ENCODE measurements at regions not wholly inside any gene's neighbourhood (a gene's known extent, or its start where the extent isn't known, plus 50 kb on each side); places are given as distances from the start of the nearest gene placed in this dataset.
A peak's percentile ranks its signal among the peaks of the same experiment; 100 is the strongest.
"Not testable (repeated sequence)": the region's sequence is repeated elsewhere in the genome, so short reads cannot be mapped to it uniquely, and the experiment has no call there.

GRCh38 chr6:137808191-137808590 is 58.9 kb upstream of the TNFAIP3 start:
- H3K27ac Mint-ChIP-seq: peak overlapping the region in 1 of 2 donors; percentile 69
- H3K36me3 Mint-ChIP-seq (ENCODE audit: insufficient read depth): peaks cover 6% of the 10 kb centered on the region
- no peak for ATAC-seq (replicated peaks)
- no peak overlapping the region for H3K4me3 Mint-ChIP-seq
- peaks cover 20 to 25% of the 10 kb centered on the region in 2 donors for H3K4me1 Mint-ChIP-seq (ENCODE audit: low read depth in 2 of 2)
- no peak for DNase-seq
- no peaks in the 10 kb centered on the region for H3K27me3 Mint-ChIP-seq
- H3K9me3 Mint-ChIP-seq: no peaks in the 10 kb centered on the region

GRCh38 chr6:137808836-137809315 is 58.2 kb upstream of the TNFAIP3 start:
- Mint-ChIP-seq H3K36me3 (ENCODE audit: insufficient read depth) (peaks cover 6% of the 10 kb centered on the region), H3K4me1 (ENCODE audit: low read depth in 2 of 2) (peaks cover 20 to 25% of the 10 kb centered on the region in 2 donors), H3K27me3 (no peaks in the 10 kb centered on the region), H3K4me3 (no peak overlapping the region), H3K9me3 (no peaks in the 10 kb centered on the region), H3K27ac (peak overlapping the region in 1 of 2 donors; percentile 69)
- ATAC-seq (replicated peaks): no peak
- DNase-seq: no peak

GRCh38 chr6:137809895-137810553 is 57.0 kb upstream of the TNFAIP3 start:
- Mint-ChIP-seq H3K4me1 (ENCODE audit: low read depth in 2 of 2) (peaks cover 20 to 25% of the 10 kb centered on the region in 2 donors), H3K4me3 (peak overlapping the region in 1 of 2 donors; percentile 49), H3K27ac (peak overlapping the region; percentile 76 to 91)
- H3K27me3 Mint-ChIP-seq; H3K9me3 Mint-ChIP-seq; ATAC-seq (replicated peaks); H3K36me3 Mint-ChIP-seq (ENCODE audit: insufficient read depth); DNase-seq: not testable (repeated sequence)

GRCh38 chr6:137810554-137811120 is 56.4 kb upstream of the TNFAIP3 start:
- H3K27ac Mint-ChIP-seq: peak overlapping the region; percentile 76 to 91
- ATAC-seq (replicated peaks) (no peak), DNase-seq (no peak)
- peaks cover 20 to 25% of the 10 kb centered on the region in 2 donors for H3K4me1 Mint-ChIP-seq (ENCODE audit: low read depth in 2 of 2)
- H3K4me3 Mint-ChIP-seq: peak overlapping the region; percentile 52 to 62
- no peaks in the 10 kb centered on the region for H3K9me3 Mint-ChIP-seq
- no peaks in the 10 kb centered on the region for H3K27me3 Mint-ChIP-seq
- peaks cover 10% of the 10 kb centered on the region for H3K36me3 Mint-ChIP-seq (ENCODE audit: insufficient read depth)

GRCh38 chr6:137811121-137811915 is 55.7 kb upstream of the TNFAIP3 start:
- Mint-ChIP-seq H3K36me3 (ENCODE audit: insufficient read depth) (peaks cover 17% of the 10 kb centered on the region), H3K4me3 (peak overlapping the region; percentile 52 to 62), H3K9me3 (no peaks in the 10 kb centered on the region), H3K4me1 (ENCODE audit: low read depth in 2 of 2) (peaks cover 27 to 32% of the 10 kb centered on the region in 2 donors), H3K27ac (peak overlapping the region; percentile 76 to 91), H3K27me3 (no peaks in the 10 kb centered on the region)
- peak; percentile 92 for ATAC-seq (replicated peaks)
- DNase-seq: peak; percentile 63 to 73 (median 70)

GRCh38 chr6:137811916-137812553 is 55.0 kb upstream of the TNFAIP3 start:
- no peak for ATAC-seq (replicated peaks)
- Mint-ChIP-seq H3K4me1 (ENCODE audit: low read depth in 2 of 2) (peaks cover 32 to 37% of the 10 kb centered on the region in 2 donors), H3K27me3 (no peaks in the 10 kb centered on the region), H3K27ac (peak overlapping the region; percentile 76 to 91), H3K36me3 (ENCODE audit: insufficient read depth) (peaks cover 18% of the 10 kb centered on the region), H3K9me3 (no peaks in the 10 kb centered on the region), H3K4me3 (peak overlapping the region in 1 of 2 donors; percentile 62)
- DNase-seq: no peak

- Mint-ChIP-seq H3K4me1 (ENCODE audit: low read depth in 2 of 2) (peaks cover 34 to 37% of the 10 kb centered on the region in 2 donors), H3K36me3 (ENCODE audit: insufficient read depth) (peaks cover 18% of the 10 kb centered on the region), H3K4me3 (no peak overlapping the region), H3K9me3 (no peaks in the 10 kb centered on the region), H3K27me3 (no peaks in the 10 kb centered on the region), H3K27ac (peak overlapping the region; percentile 10 to 76)
- DNase-seq (no peak), ATAC-seq (replicated peaks) (no peak)
Measured at GRCh38 chr6:137813308-137813970, 53.6 kb upstream of the TNFAIP3 start.

GRCh38 chr6:137814030-137814429 is 53.0 kb upstream of the TNFAIP3 start:
- peaks cover 39% of the 10 kb centered on the region in 2 donors for H3K4me1 Mint-ChIP-seq (ENCODE audit: low read depth in 2 of 2)
- H3K27ac Mint-ChIP-seq; DNase-seq; H3K4me3 Mint-ChIP-seq; H3K27me3 Mint-ChIP-seq; H3K9me3 Mint-ChIP-seq; ATAC-seq (replicated peaks): not testable (repeated sequence)
- peaks cover 16% of the 10 kb centered on the region for H3K36me3 Mint-ChIP-seq (ENCODE audit: insufficient read depth)

- ATAC-seq (replicated peaks) (no peak), DNase-seq (no peak)
- Mint-ChIP-seq H3K27me3 (no peaks in the 10 kb centered on the region), H3K27ac (peak overlapping the region; percentile 78 to 87), H3K4me1 (ENCODE audit: low read depth in 2 of 2) (peaks cover 45 to 49% of the 10 kb centered on the region in 2 donors), H3K9me3 (no peaks in the 10 kb centered on the region), H3K36me3 (ENCODE audit: insufficient read depth) (peaks cover 21% of the 10 kb centered on the region), H3K4me3 (peak overlapping the region; percentile 47 to 65)
Measured at GRCh38 chr6:137815692-137816091, 51.4 kb upstream of the TNFAIP3 start.

GRCh38 chr6:137816133-137816579 is 50.9 kb upstream of the TNFAIP3 start:
- peak overlapping the region; percentile 47 to 65 for H3K4me3 Mint-ChIP-seq
- peak overlapping the region; percentile 78 to 87 for H3K27ac Mint-ChIP-seq
- DNase-seq (no peak), ATAC-seq (replicated peaks) (peak; percentile 29)
- peaks cover 21% of the 10 kb centered on the region for H3K36me3 Mint-ChIP-seq (ENCODE audit: insufficient read depth)
- no peaks in the 10 kb centered on the region for H3K9me3 Mint-ChIP-seq
- no peaks in the 10 kb centered on the region for H3K27me3 Mint-ChIP-seq
- peaks cover 41 to 44% of the 10 kb centered on the region in 2 donors for H3K4me1 Mint-ChIP-seq (ENCODE audit: low read depth in 2 of 2)

- Mint-ChIP-seq H3K27me3 (no peaks in the 10 kb centered on the region), H3K4me1 (ENCODE audit: low read depth in 2 of 2) (peaks cover 37 to 38% of the 10 kb centered on the region in 2 donors)
- no peak for ATAC-seq (replicated peaks)
Measured at GRCh38 chr6:137816688-137817618, 50.1 kb upstream of the TNFAIP3 start.

More at GRCh38 chr6:137816688-137817618, 50.1 kb upstream of the TNFAIP3 start:
- H3K4me3 Mint-ChIP-seq: peak overlapping the region; percentile 47 to 65
- H3K9me3 Mint-ChIP-seq: no peaks in the 10 kb centered on the region
- peak overlapping the region; percentile 78 to 87 for H3K27ac Mint-ChIP-seq
- H3K36me3 Mint-ChIP-seq (ENCODE audit: insufficient read depth): peaks cover 17% of the 10 kb centered on the region
- DNase-seq: no peak

All from effector memory CD8-positive, alpha-beta T cell (primary cell).